Heart left ventricle (tissue), 16 donors: ENCODE measurements at regions not wholly inside any gene's neighbourhood (a gene's known extent, or its start where the extent isn't known, plus 50 kb on each side); places are given as distances from the start of the nearest gene placed in this dataset.
"Not testable (repeated sequence)": the region's sequence is repeated elsewhere in the genome, so short reads cannot be mapped to it uniquely, and the experiment has no call there.

Experiments used
- ATAC-seq, 4 donors: fragments of 200-7000 bp; cut with Tn5 transposase; one replicate each; pipeline ENCODE4 v1.9.1; 2020 to 2022; ENCODE audit warnings: moderate library complexity in 4 of 4, mild to moderate bottlenecking in 3 of 4, moderate number of reproducible peaks in 1 of 4
- DNase-seq, 5 donors: peaks; one replicate each; pipeline ENCODE4 v3.0.0-alpha.2; 2020
- H3K27ac ChIP-seq, 12 donors: fragments of 200-600 bp; sonication (generic) in 4 of 12; one replicate each; pipeline versions ENCODE4 v1.5.0 to v1.8.0; 2016 to 2022; ENCODE audit warnings: mild to moderate bottlenecking in 2 of 12
- H3K27me3 ChIP-seq, 9 donors: fragments of 200-600 bp; sonication (generic) in 2 of 9; one replicate each; pipeline versions ENCODE4 v1.5.1 to v1.8.0; 2016 to 2022; ENCODE audit warnings: mild to moderate bottlenecking in 3 of 9
- H3K36me3 ChIP-seq, 9 donors: fragments of 200-600 bp; sonication (generic) in 2 of 9; one replicate each; pipeline versions ENCODE4 v1.5.0 to v1.8.0; 2018 to 2022; ENCODE audit warnings: mild to moderate bottlenecking in 2 of 9
- H3K4me1 ChIP-seq, 12 donors: fragments of 200-600 bp; sonication (generic) in 4 of 12; one replicate each; pipeline versions ENCODE4 v1.5.0 to v1.8.0; 2016 to 2022; ENCODE audit warnings: mild to moderate bottlenecking in 3 of 12
- H3K4me3 ChIP-seq, 12 donors: fragments of 200-600 bp; sonication (generic) in 4 of 12; one replicate each; pipeline versions ENCODE4 v1.5.0 to v1.8.0; 2017 to 2022; ENCODE audit warnings: mild to moderate bottlenecking in 9 of 12, moderate library complexity in 4 of 12
- H3K9me3 ChIP-seq, 12 donors: fragments of 200-600 bp; sonication (generic) in 4 of 12; one replicate each; pipeline versions ENCODE4 v1.5.0 to v1.8.0; 2016 to 2022; ENCODE audit warnings: mild to moderate bottlenecking in 1 of 12
- POLR2A ChIP-seq, 2 donors: fragments of 450-650 bp; IDR thresholded peaks; one replicate each; pipeline ENCODE4 v1.6.1; 2017; ENCODE audit warnings: antibody characterized with exemption in 2 of 2, mild to moderate bottlenecking in 2 of 2, moderate library complexity in 2 of 2
- WGBS, 4 donors: extraction: QIAGEN DNeasy Blood & Tissue Kit in 2 of 4; methylation state at CpG; one replicate each; pipeline versions ENCODE4 v1.1.5 to v1.1.7; 2013 to 2018; 5-methylcytosine and 5-hydroxymethylcytosine counted together
- intact Hi-C, 10 donors: fragments of 100-400 bp; cut with DNase I; formaldehyde crosslinking; loops; one replicate each; pipeline versions ENCODE4 v1.11.1 to v1.14.2; 2022
- TF ChIP-seq, protein P1 (sequence below), 12 donors: fragments of 200-600 bp; sonication (generic) in 4 of 12; IDR thresholded peaks; one replicate each; pipeline versions ENCODE4 v1.5.0 to v1.8.0; 2018 to 2022; ENCODE audit warnings: antibody characterized with exemption in 12 of 12, mild to moderate bottlenecking in 5 of 12
- donor health status: ischemic (EF 13 %, LVEDD 7.1; RV severe dilation, severe dysfunction).
- donor health status: healthy with polysubstance abuse.
- donor health status: DM: no; HTN: yes; CAD: no.
- donor health status: DM: no; HTN: no; CAD: no.
- donor health status: ischemic (EF 25% LVEDD 6.9; RV normal size, moderate dysfunction).
- donor health status: ischemic (EF 25% LVEDD 5.7; RV mildly dilated, moderate dysfunction).
- donor health status: healthy.
- donor health status: DM: yes; HTN: yes; CAD: no.
- donor health status: ischemic (EF 35%, LVEDD 5.7; RV mildly dilated, moderate dysfunction).
- donor health status: nonischemic (EF 11% LVEDD 7.7; RV severe dilation, severe dysfunction).
- donor health status: DM: yes; HTN: yes; CAD: no.
- donor health status: PGD.
- donor health status: ischemic (EF 29% LVEDD 5.4; RV normal size, mild dysfunction).
- donor health status: nonischemic (EF 23%, LVEDD 6.1; RV moderate dilation, normal function).

DNA sequence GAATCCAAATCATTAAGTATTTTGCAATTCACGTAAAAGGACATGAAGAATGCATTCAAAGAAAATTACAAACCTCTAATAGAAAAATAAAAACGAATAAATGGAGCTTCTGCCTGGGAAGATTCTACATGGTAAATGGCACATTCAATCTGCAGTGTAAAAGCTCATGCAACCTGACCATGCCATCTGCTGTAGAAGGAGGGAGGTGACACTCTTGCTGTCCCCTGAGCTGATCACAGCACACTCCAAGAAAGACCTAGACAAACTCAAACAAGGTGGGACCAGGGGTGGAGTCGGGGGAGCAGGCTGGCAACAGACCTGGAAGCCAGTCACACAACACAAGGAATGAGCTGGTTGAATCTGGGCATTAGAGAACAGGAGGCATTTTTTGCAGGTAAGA, 101.8 kb downstream of the BDH1 start:
- Histone ChIP-seq H3K36me3 (no peaks in the 10 kb centered on the region), H3K4me3 (no peak overlapping the region), H3K4me1 (peaks cover 0 to 19% (median 8%) of the 10 kb centered on the region in 12 donors), H3K27ac (no peak overlapping the region), H3K27me3 (no peaks in the 10 kb centered on the region), H3K9me3 (no peaks in the 10 kb centered on the region)
- DNase-seq (no peak), ATAC-seq (peak; percentile 49 to 72 (median 60))
- TF ChIP-seq, protein P1, sequence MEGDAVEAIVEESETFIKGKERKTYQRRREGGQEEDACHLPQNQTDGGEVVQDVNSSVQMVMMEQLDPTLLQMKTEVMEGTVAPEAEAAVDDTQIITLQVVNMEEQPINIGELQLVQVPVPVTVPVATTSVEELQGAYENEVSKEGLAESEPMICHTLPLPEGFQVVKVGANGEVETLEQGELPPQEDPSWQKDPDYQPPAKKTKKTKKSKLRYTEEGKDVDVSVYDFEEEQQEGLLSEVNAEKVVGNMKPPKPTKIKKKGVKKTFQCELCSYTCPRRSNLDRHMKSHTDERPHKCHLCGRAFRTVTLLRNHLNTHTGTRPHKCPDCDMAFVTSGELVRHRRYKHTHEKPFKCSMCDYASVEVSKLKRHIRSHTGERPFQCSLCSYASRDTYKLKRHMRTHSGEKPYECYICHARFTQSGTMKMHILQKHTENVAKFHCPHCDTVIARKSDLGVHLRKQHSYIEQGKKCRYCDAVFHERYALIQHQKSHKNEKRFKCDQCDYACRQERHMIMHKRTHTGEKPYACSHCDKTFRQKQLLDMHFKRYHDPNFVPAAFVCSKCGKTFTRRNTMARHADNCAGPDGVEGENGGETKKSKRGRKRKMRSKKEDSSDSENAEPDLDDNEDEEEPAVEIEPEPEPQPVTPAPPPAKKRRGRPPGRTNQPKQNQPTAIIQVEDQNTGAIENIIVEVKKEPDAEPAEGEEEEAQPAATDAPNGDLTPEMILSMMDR (IDR thresholded peaks at IDR 0.05) = peak; percentile 15 to 63 (median 38)
- TF ChIP-seq POLR2A (IDR thresholded peaks at IDR 0.05) = no peak
- intact Hi-C loops = loop anchor here in 9 of 10 donors (1.0 to 10.0 kb wide), 8 partner anchors 102 to 229 kb away; partner anchors contain the start of gene DLG1 (in 3 of the 9)
- WGBS, 4 donors = 55 to 68% (median 56%) methylated on average over 3 of the region's 3 CpGs

DNA sequence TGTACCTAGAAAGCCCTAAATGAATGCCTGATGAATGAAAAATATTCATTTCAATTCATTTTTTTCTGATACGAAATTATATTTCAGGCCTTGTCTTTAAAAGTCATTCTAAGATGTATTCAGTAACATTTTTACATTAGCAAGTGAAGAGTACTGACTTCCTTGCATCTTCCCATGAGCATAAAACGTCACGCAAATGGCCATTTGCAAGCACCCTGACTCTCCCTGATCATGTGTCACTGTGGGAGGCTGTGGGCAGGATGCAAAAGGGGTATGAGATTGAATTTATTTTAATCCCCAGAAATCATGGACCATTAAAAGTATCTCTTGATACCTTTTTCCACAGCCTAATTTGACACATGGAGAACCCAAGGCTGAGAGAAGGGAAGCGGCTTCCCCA, 105.0 kb downstream of the BDH1 start:
- 86 to 90% (median 89%) methylated on average over 4 of the region's 4 CpGs for WGBS, 4 donors
- H3K4me3 ChIP-seq = no peak overlapping the region
- no peaks in the 10 kb centered on the region for H3K36me3 ChIP-seq
- peaks cover 0 to 3% (median 0%) of the 10 kb centered on the region in 12 donors for H3K4me1 ChIP-seq
- TF ChIP-seq POLR2A (IDR thresholded peaks at IDR 0.05) = no peak
- H3K27me3 ChIP-seq = no peaks in the 10 kb centered on the region
- DNase-seq (no peak), ATAC-seq (no peak)
- intact Hi-C loops = loop anchor here in 7 of 10 donors (5.0 to 10.0 kb wide), 6 partner anchors 99 to 226 kb away; partner anchors contain the start of gene DLG1 (in 3 of the 7)
- no peaks in the 10 kb centered on the region for H3K9me3 ChIP-seq
- no peak overlapping the region for H3K27ac ChIP-seq

DNA sequence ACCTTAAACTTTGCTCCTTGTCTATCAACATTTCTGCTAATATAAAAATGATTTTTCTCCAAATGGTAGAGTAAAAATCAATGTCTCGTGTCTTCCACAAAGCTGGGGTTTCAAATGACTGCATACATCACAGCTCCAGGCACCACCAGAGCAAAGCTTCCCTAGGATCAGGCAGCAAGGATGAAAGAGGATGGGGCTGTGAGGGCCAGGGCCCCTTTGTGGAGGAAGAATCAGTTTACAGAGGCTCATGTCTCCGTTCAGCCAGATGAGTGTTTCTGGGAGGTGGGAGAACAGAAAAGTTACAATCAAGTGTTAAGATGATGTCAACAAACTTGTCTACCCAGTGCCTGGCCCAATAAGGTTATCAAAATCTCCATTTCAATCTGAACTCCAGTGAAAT, 105.5 kb downstream of the BDH1 start:
- WGBS, 4 donors = 59 to 89% (median 75%) methylated on average over 2 of the region's 2 CpGs

DNA sequence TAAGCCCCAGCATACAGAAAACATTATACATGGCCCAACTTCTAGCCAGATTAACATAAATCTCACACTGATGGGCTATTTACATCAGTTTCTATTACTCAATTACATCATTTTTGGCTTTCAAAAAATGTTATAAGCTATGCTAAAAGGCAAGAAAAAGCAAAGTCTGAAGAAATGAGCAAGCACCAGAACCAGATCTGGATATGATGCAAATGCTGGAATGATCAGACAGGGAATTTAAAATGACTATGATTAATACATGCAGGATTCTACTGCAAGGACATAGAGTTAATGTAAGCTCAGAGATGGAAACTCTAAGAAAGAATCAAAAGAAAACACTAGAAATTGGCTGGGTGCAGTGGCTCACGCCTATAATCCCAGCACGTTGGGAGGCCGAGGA, 106.6 kb downstream of the BDH1 start:
- H3K9me3 ChIP-seq, ATAC-seq, H3K36me3 ChIP-seq, H3K27ac ChIP-seq, H3K4me3 ChIP-seq, intact Hi-C loops, DNase-seq, H3K4me1 ChIP-seq, H3K27me3 ChIP-seq: not testable (repeated sequence)
- WGBS, 4 donors = 89 to 98% (median 96%) methylated on average over 3 of the region's 3 CpGs

More for the DNA sequence above, 105.5 kb downstream of the BDH1 start:
- intact Hi-C loops = loop anchor here in 7 of 10 donors (5.0 to 10.0 kb wide), 6 partner anchors 98 to 226 kb away; partner anchors contain the start of gene DLG1 (in 3 of the 7)
- H3K36me3 ChIP-seq = no peaks in the 10 kb centered on the region
- DNase-seq (no peak), ATAC-seq (no peak)
- no peak for TF ChIP-seq POLR2A (IDR thresholded peaks at IDR 0.05)
- TF ChIP-seq, protein P1 (IDR thresholded peaks at IDR 0.05) = no peak
- no peaks in the 10 kb centered on the region for H3K27me3 ChIP-seq
- no peaks in the 10 kb centered on the region for H3K4me1 ChIP-seq
- no peak overlapping the region for H3K4me3 ChIP-seq
- H3K9me3 ChIP-seq = no peaks in the 10 kb centered on the region
- H3K27ac ChIP-seq = no peak overlapping the region

DNA sequence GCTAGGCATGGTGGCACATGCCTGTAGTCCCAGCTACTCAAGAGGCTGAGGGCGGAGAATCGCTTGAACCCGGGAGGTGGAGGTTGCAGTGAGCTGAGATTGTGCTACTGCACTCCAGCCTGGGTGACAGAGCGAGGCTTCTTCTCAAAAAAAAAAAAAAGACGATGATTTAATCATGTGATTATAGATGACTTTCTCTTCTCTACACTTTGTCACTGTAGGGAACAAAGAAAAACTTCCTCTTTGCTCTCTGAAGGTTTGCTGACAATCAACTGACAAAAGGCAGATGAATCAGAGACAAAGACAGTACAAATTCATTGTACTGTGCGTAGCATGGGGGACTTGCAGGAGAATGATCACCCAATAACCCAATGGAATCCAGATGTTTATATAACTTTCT, 108.0 kb downstream of the BDH1 start:
- H3K27me3 ChIP-seq, H3K36me3 ChIP-seq, ATAC-seq, intact Hi-C loops, H3K27ac ChIP-seq, DNase-seq, H3K4me1 ChIP-seq, H3K9me3 ChIP-seq, H3K4me3 ChIP-seq: not testable (repeated sequence)
- 76 to 94% (median 87%) methylated on average over 5 to 6 of the region's 6 CpGs for WGBS, 4 donors

DNA sequence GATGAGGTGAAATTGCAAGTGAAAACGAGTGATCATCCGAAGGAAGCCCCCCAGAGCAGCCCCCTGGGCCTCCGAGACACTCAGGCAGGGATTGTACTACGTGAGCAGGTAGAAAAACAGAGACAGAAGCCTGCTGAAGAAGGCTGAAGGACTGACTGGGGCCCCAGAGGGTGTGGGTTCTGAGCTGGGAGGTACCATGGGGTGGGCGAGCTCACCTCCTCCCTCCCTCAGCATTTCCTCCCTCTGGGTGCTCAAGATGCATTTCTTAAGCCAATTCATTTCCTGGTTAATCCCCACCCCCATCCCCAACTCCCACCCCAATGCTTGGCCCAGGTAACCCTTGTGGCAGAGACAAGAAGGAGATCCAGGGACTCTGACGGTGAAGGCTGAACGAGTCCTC, 108.7 kb downstream of the BDH1 start:
- no peaks in the 10 kb centered on the region for H3K27me3 ChIP-seq
- H3K4me1 ChIP-seq = no peaks in the 10 kb centered on the region
- no peak overlapping the region for H3K4me3 ChIP-seq
- no peak for DNase-seq
- no peak for ATAC-seq
- H3K9me3 ChIP-seq = no peaks in the 10 kb centered on the region
- H3K36me3 ChIP-seq = no peaks in the 10 kb centered on the region
- TF ChIP-seq POLR2A (IDR thresholded peaks at IDR 0.05) = no peak
- TF ChIP-seq, protein P1 (IDR thresholded peaks at IDR 0.05) = no peak
- H3K27ac ChIP-seq = no peak overlapping the region
- 79 to 90% (median 87%) methylated on average over 7 of the region's 7 CpGs for WGBS, 4 donors
- intact Hi-C loops = no loop called here
